ENCODE measurements at regions not wholly inside any gene's neighbourhood (a gene's known extent, or its start where the extent isn't known, plus 50 kb on each side); places are given as distances from the start of the nearest gene placed in this dataset.

GRCh38 chr5:156053056-156053455, 273.9 kb upstream of the SGCD start:
- TF ChIP-seq POLR2A (IDR thresholded peaks at IDR 0.05; ENCODE audit: control extremely low read depth in 1 of 2, low read depth in 2 of 2, low read length in 2 of 2) = no peak
- no peak for TF ChIP-seq BCL11A (IDR thresholded peaks at IDR 0.05; ENCODE audit: low read depth in 2 of 2, low read length in 2 of 2)
- no peak for TF ChIP-seq USF2 (IDR thresholded peaks at IDR 0.05; ENCODE audit: low read length)
- no peak for TF ChIP-seq SIN3A (conservative IDR thresholded peaks at IDR 0.05 in 1 of 2, IDR thresholded peaks at IDR 0.05 in 1 of 2; ENCODE audit: low read depth in 1 of 2, low read length in 2 of 2)
- no peak for TF ChIP-seq TCF12 (IDR thresholded peaks at IDR 0.05; ENCODE audit: low read depth, low read length)
- TF ChIP-seq PHF8 (conservative IDR thresholded peaks at IDR 0.05; ENCODE audit: low read depth, low read length) = no peak
- TF ChIP-seq RXRA (IDR thresholded peaks at IDR 0.05; ENCODE audit: insufficient read depth, low read depth, low read length) = no peak

Data from H1 (cell line).